Stimulated activated CD8-positive, alpha-beta memory T cell treated with anti-CD3 and anti-CD28 coated beads, Interleukin-15, amount 100 ng/mL, for 48 hours (primary cell): ENCODE measurements at regions not wholly inside any gene's neighbourhood (a gene's known extent, or its start where the extent isn't known, plus 50 kb on each side); places are given as distances from the start of the nearest gene placed in this dataset.

Source experiments
- DNase-seq, 2 donors: peaks; one replicate each; pipeline ENCODE4 v3.0.0-alpha.2; 2020; ENCODE audit warnings: low read depth in 2 of 2

GRCh38 chr5:164376843-164377242 lies 871.4 kb downstream of the MAT2B start:
- no peak for DNase-seq

- DNase-seq, result no peak
Measured at GRCh38 chr5:164377746-164378145, 872.3 kb downstream of the MAT2B start.

GRCh38 chr5:164383662-164384061 lies 878.2 kb downstream of the MAT2B start:
- DNase-seq, result no peak

- no peak for DNase-seq
Measured at GRCh38 chr5:164392531-164392930, 887.1 kb downstream of the MAT2B start.

- no peak for DNase-seq
Measured at GRCh38 chr5:164394686-164395194, 889.3 kb downstream of the MAT2B start.

- DNase-seq, result no peak
Measured at GRCh38 chr5:164412531-164412930, 907.1 kb downstream of the MAT2B start.

GRCh38 chr5:164420161-164420560 lies 914.7 kb downstream of the MAT2B start:
- DNase-seq, result no peak

GRCh38 chr5:164422400-164422799 lies 917.0 kb downstream of the MAT2B start:
- no peak for DNase-seq

GRCh38 chr5:164431634-164432304 lies 926.4 kb downstream of the MAT2B start:
- DNase-seq, result no peak

- DNase-seq, result no peak
Measured at GRCh38 chr5:164433106-164433870, 927.9 kb downstream of the MAT2B start.

- DNase-seq, result no peak
Measured at GRCh38 chr5:164435576-164435975, 930.2 kb downstream of the MAT2B start.

- DNase-seq, result no peak
Measured at GRCh38 chr5:164439799-164440198, 934.4 kb downstream of the MAT2B start.

GRCh38 chr5:164449460-164449859 lies 944.0 kb downstream of the MAT2B start:
- no peak for DNase-seq

GRCh38 chr5:164466033-164466432 lies 960.6 kb downstream of the MAT2B start:
- no peak for DNase-seq

- no peak for DNase-seq
Measured at GRCh38 chr5:164470312-164470711, 964.9 kb downstream of the MAT2B start.

GRCh38 chr5:164472165-164472564 lies 966.7 kb downstream of the MAT2B start:
- DNase-seq, result no peak

GRCh38 chr5:164475339-164475977 lies 970.0 kb downstream of the MAT2B start:
- DNase-seq, result no peak

- no peak for DNase-seq
Measured at GRCh38 chr5:164481270-164481669, 975.9 kb downstream of the MAT2B start.

GRCh38 chr5:164482351-164482750 lies 976.9 kb downstream of the MAT2B start:
- DNase-seq, result no peak

GRCh38 chr5:164484948-164485347 lies 979.5 kb downstream of the MAT2B start:
- no peak for DNase-seq

GRCh38 chr5:164487939-164488338 lies 982.5 kb downstream of the MAT2B start:
- no peak for DNase-seq

- DNase-seq, result no peak
Measured at GRCh38 chr5:164497311-164498064, 992.1 kb downstream of the MAT2B start.
